RWPE1 (cell line): ENCODE measurements at regions not wholly inside any gene's neighbourhood (a gene's known extent, or its start where the extent isn't known, plus 50 kb on each side); places are given as distances from the start of the nearest gene placed in this dataset.

Source experiments
- CTCF ChIA-PET: fragments of 350-600 bp; sonication (Branson Sonifier 250); formaldehyde crosslinking; extraction: SDS; loops from one replicate; lab custom pipeline; 2021; lab: Yijun Ruan, JAX
- POLR2A ChIA-PET: fragments of 400-600 bp; formaldehyde crosslinking; extraction: SDS; loops from one replicate; lab custom pipeline; 2020; ENCODE audit warnings: antibody characterized with exemption; ENCODE audit not compliant: low non-redundant PET; lab: Yijun Ruan, JAX
- DNase-seq: peaks from one replicate; pipeline ENCODE4 v3.0.0; 2012; ENCODE audit warnings: low spot score
- H3K27ac ChIP-seq: fragments of 450-650 bp; 2 replicates; pipeline ENCODE4 v1.5.1; 2017
- TF ChIP-seq, protein P1 (sequence below): fragments of 450-650 bp; conservative IDR thresholded peaks from 2 replicates; pipeline ENCODE4 v1.5.1; 2017; ENCODE audit warnings: low read depth, mild to moderate bottlenecking

DNA sequence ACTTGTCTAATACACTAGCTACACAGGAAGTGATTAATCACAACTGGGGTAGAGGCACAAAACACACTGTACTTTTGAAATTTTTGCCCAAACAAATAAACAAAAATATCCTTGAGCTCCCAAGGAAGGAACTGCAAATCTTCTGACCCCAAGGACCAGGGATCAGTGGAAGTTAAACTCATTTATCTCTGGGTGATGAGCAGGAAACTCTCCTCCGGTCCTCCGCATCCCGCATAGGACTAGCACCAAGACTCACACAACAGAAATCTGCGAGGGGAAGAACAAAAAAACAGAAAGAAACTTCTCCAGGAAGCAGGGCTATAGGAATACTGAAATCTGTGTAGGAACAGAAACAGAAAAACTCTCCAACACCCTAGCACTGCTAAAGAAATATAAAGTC, 650.3 kb downstream of the DCDC2C start:
- DNase-seq = no peak
- no peak overlapping the region for H3K27ac ChIP-seq
- TF ChIP-seq, protein P1, sequence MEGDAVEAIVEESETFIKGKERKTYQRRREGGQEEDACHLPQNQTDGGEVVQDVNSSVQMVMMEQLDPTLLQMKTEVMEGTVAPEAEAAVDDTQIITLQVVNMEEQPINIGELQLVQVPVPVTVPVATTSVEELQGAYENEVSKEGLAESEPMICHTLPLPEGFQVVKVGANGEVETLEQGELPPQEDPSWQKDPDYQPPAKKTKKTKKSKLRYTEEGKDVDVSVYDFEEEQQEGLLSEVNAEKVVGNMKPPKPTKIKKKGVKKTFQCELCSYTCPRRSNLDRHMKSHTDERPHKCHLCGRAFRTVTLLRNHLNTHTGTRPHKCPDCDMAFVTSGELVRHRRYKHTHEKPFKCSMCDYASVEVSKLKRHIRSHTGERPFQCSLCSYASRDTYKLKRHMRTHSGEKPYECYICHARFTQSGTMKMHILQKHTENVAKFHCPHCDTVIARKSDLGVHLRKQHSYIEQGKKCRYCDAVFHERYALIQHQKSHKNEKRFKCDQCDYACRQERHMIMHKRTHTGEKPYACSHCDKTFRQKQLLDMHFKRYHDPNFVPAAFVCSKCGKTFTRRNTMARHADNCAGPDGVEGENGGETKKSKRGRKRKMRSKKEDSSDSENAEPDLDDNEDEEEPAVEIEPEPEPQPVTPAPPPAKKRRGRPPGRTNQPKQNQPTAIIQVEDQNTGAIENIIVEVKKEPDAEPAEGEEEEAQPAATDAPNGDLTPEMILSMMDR = no peak
- POLR2A ChIA-PET = no interaction called here
- CTCF ChIA-PET = no interaction called here

DNA sequence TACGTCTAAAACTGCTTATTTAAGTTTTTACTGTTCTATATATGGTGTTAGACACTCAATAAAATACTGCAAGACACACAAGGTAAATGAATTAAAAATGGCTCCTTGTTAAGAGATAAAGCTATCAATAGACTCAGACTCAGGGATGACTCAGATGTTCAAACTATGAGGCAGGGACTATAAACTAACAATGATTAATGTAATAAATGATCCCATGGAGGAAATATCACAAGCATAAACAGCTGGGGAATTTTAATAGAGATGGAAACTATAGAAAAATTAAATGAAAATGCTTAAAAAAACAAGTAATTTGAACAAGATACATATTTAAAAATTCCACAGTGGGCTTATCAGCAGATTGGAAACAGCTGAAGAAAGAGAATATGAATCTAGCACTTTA, 650.8 kb downstream of the DCDC2C start:
- CTCF ChIA-PET = no interaction called here
- POLR2A ChIA-PET = no interaction called here

DNA sequence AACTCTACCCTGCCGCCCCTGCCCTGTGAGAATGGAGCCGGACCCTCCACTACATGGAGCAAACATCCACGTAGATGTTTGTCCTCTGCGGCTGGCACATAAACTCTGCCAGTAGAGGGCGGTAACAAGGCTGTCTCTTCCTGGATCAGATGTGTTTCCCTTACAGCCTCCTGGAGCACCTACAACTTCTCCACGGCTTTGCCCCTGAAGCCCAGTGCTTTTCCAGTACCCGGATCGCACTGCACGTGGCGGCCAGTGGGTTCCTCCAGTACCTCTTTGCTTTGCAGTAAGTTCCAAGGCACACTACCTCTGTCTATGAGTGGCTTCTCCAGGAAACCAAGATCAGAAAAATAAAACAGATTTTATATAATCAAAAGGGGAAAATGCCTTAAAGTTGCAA, 651.3 kb downstream of the DCDC2C start:
- H3K27ac ChIP-seq = no peak overlapping the region
- no peak for DNase-seq
- TF ChIP-seq, protein P1 = no peak
- ChIA-PET POLR2A (no interaction called here), CTCF (no interaction called here)

More for the DNA sequence above, 650.8 kb downstream of the DCDC2C start:
- TF ChIP-seq, protein P1 = no peak
- no peak for DNase-seq
- H3K27ac ChIP-seq = no peak overlapping the region

DNA sequence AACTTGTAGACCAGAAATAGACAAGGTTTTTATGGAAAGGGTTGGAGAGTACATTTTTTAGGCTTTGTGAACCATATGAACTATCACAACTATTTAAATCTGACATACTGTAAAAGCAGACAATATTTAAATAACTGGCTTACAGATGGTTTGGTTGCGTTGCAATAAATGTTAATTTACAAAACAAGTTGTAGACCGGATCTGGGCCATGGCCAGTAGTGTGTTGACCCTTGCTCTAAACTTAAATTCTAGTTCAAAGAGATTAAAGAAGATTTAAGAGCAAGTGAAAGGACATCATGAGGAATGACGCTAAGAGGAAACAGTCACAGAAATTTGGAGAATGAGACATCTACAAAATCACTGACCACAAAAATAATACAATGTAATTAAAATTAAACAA, 652.7 kb downstream of the DCDC2C start:
- no peak for DNase-seq
- TF ChIP-seq, protein P1 = no peak
- CTCF ChIA-PET = no interaction called here
- POLR2A ChIA-PET = no interaction called here
- H3K27ac ChIP-seq = no peak overlapping the region

DNA sequence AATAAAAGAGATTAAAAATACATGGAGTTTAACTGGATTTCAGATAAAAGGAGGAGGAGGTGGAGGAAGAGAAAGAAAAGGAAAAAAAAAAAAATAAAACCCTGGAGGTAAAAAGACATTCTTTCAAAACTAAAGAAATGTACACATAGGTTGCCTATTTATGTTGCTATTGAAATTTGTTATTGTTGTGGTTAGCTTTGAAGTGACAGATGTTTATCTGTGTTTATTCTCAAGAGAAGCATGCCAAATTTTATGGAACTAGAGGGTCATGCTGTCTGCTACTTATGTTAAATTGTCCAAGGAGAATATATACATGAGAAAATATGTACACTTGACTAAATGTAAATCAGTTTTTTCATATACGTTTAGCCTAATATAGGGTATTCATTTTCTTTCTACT, 653.2 kb downstream of the DCDC2C start:
- POLR2A ChIA-PET = no interaction called here
- TF ChIP-seq, protein P1 = no peak
- DNase-seq = no peak
- H3K27ac ChIP-seq = no peak overlapping the region
- CTCF ChIA-PET = no interaction called here

DNA sequence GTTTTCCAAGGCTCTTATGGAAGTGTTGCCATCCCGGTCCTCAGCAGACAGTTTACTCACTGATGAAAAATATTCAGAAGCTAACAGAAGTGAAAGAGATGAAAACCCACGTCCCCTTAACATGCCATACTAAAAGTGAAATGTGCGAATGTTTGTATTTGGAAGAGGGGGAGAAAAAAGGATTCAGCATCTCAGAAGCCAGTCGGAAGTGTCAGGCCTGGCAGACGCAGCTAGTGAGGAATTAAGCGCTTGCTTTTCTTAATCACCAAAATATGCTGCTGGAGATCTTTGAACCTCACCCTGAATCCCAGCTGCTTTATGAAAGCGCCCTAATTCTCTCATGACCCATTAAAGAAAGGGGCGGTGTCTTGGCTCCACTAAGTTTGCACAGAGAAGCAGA, 653.7 kb downstream of the DCDC2C start:
- no peak overlapping the region for H3K27ac ChIP-seq
- TF ChIP-seq, protein P1 = no peak
- POLR2A ChIA-PET = no interaction called here
- CTCF ChIA-PET = no interaction called here
- no peak for DNase-seq

DNA sequence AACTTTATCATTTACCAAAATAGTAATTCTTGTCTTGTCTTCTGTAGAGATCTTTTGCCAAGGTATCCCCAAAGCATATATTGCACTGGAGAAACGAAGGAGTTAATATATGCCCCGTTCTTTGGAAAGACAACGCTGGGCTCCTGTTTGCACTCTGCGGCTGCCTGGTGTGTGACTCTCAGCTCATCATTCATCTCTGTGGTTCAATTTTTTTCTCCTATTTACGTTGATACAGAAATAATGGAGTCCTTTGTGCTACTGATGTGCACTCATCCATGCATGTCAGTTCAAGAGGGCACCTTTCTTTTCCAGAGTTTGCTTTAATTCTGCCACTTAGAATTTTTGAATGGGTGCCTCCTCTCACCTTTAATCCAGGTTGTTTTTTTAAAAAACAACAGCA, 655.5 kb downstream of the DCDC2C start:
- CTCF ChIA-PET = no interaction called here
- DNase-seq = no peak
- POLR2A ChIA-PET = no interaction called here
- TF ChIP-seq, protein P1 = no peak
- H3K27ac ChIP-seq = no peak overlapping the region
